Tibial nerve (tissue), 3 donors: ENCODE measurements at regions not wholly inside any gene's neighbourhood (a gene's known extent, or its start where the extent isn't known, plus 50 kb on each side); places are given as distances from the start of the nearest gene placed in this dataset.

ENCODE experiments used
- CTCF ChIP-seq, 5 experiments: fragments of 200-600 bp in 3 of 5; fragments of 450-650 bp in 2 of 5; sonication (generic) in 3 of 5; IDR thresholded peaks; one replicate each; pipeline ENCODE4 v1.5.1; 2016 to 2019; ENCODE audit warnings: antibody characterized with exemption in 5 of 5, mild to moderate bottlenecking in 3 of 5, moderate library complexity in 2 of 5
- POLR2A ChIP-seq, 2 donors: fragments of 450-650 bp; IDR thresholded peaks; one replicate each; pipeline ENCODE4 v1.6.1; 2017; ENCODE audit warnings: antibody characterized with exemption in 2 of 2, mild to moderate bottlenecking in 2 of 2, moderate library complexity in 2 of 2

- TF ChIP-seq CTCF (IDR thresholded peaks at IDR 0.05) (no peak), POLR2A (IDR thresholded peaks at IDR 0.05) (no peak)
Observed at GRCh38 chr3:137382005-137382594, 382.0 kb upstream of the SOX14 start.
